Astrocyte (in vitro differentiated cells and primary cell): ENCODE measurements at regions not wholly inside any gene's neighbourhood (a gene's known extent, or its start where the extent isn't known, plus 50 kb on each side); places are given as distances from the start of the nearest gene placed in this dataset.

Experiments used
- DNase-seq: peaks from one replicate; pipeline ENCODE4 v3.0.0-alpha.2; 2010; ENCODE audit warnings: low read depth
- FAIRE-seq: peaks from 2 replicates; lab custom pipeline; 2011; peaks lifted over from hg19 to GRCh38; lab: Jason Lieb, UNC
- H2AFZ ChIP-seq: 2 replicates; pipeline ENCODE4 v1.6.0; 2012; ENCODE audit warnings: low read depth, low read length, inconsistent platforms
- H3K27ac ChIP-seq: 2 replicates; pipeline ENCODE4 v1.5.1; 2011; ENCODE audit warnings: low read depth, low read length, inconsistent platforms
- H3K27me3 ChIP-seq: 2 replicates; pipeline ENCODE4 v1.6.0; 2011; ENCODE audit warnings: low read length, inconsistent platforms; ENCODE audit not compliant: insufficient read depth
- H3K36me3 ChIP-seq: 2 replicates; pipeline ENCODE4 v1.5.1; 2011; ENCODE audit warnings: low read length, inconsistent platforms; ENCODE audit not compliant: insufficient read depth
- H3K4me1 ChIP-seq: 2 replicates; pipeline ENCODE4 v1.5.1; 2011; ENCODE audit warnings: low read length, inconsistent platforms; ENCODE audit not compliant: insufficient read depth
- H3K4me2 ChIP-seq: 2 replicates; pipeline ENCODE4 v1.6.0; 2012; ENCODE audit warnings: low read length, inconsistent platforms
- H3K4me3 ChIP-seq: 2 replicates; pipeline ENCODE4 v1.5.1; 2011; ENCODE audit warnings: low read depth, mild to moderate bottlenecking, low read length, inconsistent platforms; ENCODE audit not compliant: insufficient read depth
- H3K79me2 ChIP-seq: 2 replicates; pipeline ENCODE4 v1.6.0; 2012; ENCODE audit warnings: mild to moderate bottlenecking, low read length, inconsistent platforms; ENCODE audit not compliant: insufficient read depth
- H3K9ac ChIP-seq: 2 replicates; pipeline ENCODE4 v1.6.0; 2012; ENCODE audit warnings: mild to moderate bottlenecking, low read length, inconsistent platforms
- H3K9me3 ChIP-seq: 2 replicates; pipeline ENCODE4 v1.5.1; 2012; ENCODE audit warnings: low read depth, mild to moderate bottlenecking, low read length, inconsistent platforms; ENCODE audit not compliant: insufficient read depth
- H4K20me1 ChIP-seq: 2 replicates; pipeline ENCODE4 v1.6.0; 2012; ENCODE audit warnings: low read length, inconsistent platforms; ENCODE audit not compliant: insufficient read depth
- H3K27ac Mint-ChIP-seq: one replicate; pipeline ENCODE4 v1.8.0; 2021; ENCODE audit warnings: mild to moderate bottlenecking, mixed read lengths; ENCODE audit not compliant: unreplicated experiment
- H3K27me3 Mint-ChIP-seq: one replicate; pipeline ENCODE4 v1.8.0; 2021; ENCODE audit warnings: low read depth, mixed read lengths; ENCODE audit not compliant: unreplicated experiment
- H3K36me3 Mint-ChIP-seq: one replicate; pipeline ENCODE4 v1.8.0; 2021; ENCODE audit warnings: low read depth, mixed read lengths; ENCODE audit not compliant: unreplicated experiment
- H3K4me1 Mint-ChIP-seq: one replicate; pipeline ENCODE4 v1.8.0; 2021; ENCODE audit warnings: low read depth, mixed read lengths; ENCODE audit not compliant: unreplicated experiment
- H3K4me3 Mint-ChIP-seq: one replicate; pipeline ENCODE4 v1.8.0; 2021; ENCODE audit warnings: mild to moderate bottlenecking, moderate library complexity, mixed read lengths; ENCODE audit not compliant: unreplicated experiment
- H3K9me3 Mint-ChIP-seq: one replicate; pipeline ENCODE4 v1.8.0; 2021; ENCODE audit warnings: mild to moderate bottlenecking, mixed read lengths; ENCODE audit not compliant: unreplicated experiment
- EZH2 ChIP-seq: IDR thresholded peaks from 2 replicates; pipeline ENCODE4 v1.6.1; 2012; ENCODE audit warnings: mild to moderate bottlenecking, low read length, inconsistent platforms; ENCODE audit not compliant: insufficient read depth
- TF ChIP-seq, protein P1 (sequence below): IDR thresholded peaks from 2 replicates; pipeline ENCODE4 v1.5.1; 2011; ENCODE audit warnings: low read depth, mild to moderate bottlenecking, inconsistent platforms, low read length, moderate library complexity; ENCODE audit not compliant: insufficient read depth

DNA sequence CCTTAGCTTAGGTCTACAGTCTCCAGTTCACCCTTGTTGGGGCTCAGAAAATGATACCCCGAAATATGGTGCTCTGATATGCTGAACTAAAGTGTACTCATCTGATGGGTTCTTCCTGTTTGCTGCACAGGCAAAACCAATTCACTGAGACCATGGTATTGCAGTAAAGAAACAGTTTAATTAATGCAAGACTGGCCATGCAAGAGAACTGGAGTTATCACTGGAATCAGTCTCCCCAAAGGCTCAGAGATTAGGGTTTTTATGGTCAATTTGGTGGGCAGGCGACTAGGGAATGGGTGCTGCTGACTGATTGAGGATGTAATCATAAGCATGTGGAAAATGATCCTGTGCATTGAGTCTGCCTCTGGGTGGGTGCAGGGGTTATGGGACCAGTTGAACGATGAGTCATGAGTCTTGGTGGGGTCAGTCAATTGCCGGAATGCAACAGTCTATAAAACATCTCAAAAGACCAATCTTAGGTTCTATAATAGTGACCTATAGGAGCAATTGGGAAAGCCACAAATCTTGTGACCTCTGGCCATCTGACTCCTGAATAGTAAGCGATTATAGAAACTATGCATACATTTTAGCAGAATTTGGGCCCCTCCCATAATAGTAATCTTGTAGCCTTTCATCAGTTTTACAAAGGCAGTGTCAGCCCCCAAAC lies 113.0 kb upstream of the ANKRD55 start:
- Histone ChIP-seq H3K4me1 (peaks cover 24% of the 10 kb centered on the region), H3K27ac (no peak overlapping the region), H3K9ac (no peak overlapping the region), H4K20me1 (no peaks in the 10 kb centered on the region), H3K4me3 (no peak overlapping the region), H3K9me3 (no peaks in the 10 kb centered on the region), H3K27me3 (no peaks in the 10 kb centered on the region), H3K79me2 (no peaks in the 10 kb centered on the region), H3K4me2 (peak overlapping the region; percentile 10), H3K36me3 (no peaks in the 10 kb centered on the region), H2AFZ (no peak overlapping the region)
- Mint-ChIP-seq H3K9me3 (peaks cover 4% of the 10 kb centered on the region), H3K36me3 (no peaks in the 10 kb centered on the region), H3K4me3 (no peak overlapping the region), H3K27me3 (no peaks in the 10 kb centered on the region), H3K27ac (no peak overlapping the region), H3K4me1 (peaks cover 16% of the 10 kb centered on the region)
- TF ChIP-seq EZH2, result no peak
- TF ChIP-seq, protein P1, sequence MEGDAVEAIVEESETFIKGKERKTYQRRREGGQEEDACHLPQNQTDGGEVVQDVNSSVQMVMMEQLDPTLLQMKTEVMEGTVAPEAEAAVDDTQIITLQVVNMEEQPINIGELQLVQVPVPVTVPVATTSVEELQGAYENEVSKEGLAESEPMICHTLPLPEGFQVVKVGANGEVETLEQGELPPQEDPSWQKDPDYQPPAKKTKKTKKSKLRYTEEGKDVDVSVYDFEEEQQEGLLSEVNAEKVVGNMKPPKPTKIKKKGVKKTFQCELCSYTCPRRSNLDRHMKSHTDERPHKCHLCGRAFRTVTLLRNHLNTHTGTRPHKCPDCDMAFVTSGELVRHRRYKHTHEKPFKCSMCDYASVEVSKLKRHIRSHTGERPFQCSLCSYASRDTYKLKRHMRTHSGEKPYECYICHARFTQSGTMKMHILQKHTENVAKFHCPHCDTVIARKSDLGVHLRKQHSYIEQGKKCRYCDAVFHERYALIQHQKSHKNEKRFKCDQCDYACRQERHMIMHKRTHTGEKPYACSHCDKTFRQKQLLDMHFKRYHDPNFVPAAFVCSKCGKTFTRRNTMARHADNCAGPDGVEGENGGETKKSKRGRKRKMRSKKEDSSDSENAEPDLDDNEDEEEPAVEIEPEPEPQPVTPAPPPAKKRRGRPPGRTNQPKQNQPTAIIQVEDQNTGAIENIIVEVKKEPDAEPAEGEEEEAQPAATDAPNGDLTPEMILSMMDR, result no peak
- DNase-seq (no peak), FAIRE-seq (no peak)

- H3K4me3 Mint-ChIP-seq, result no peak overlapping the region
- no peak for DNase-seq
- Histone ChIP-seq H3K4me1 (peaks cover 16% of the 10 kb centered on the region), H3K27me3 (no peaks in the 10 kb centered on the region), H4K20me1 (no peaks in the 10 kb centered on the region), H3K79me2 (no peaks in the 10 kb centered on the region), H3K4me2 (no peak overlapping the region), H3K9ac (no peak overlapping the region), H3K36me3 (no peaks in the 10 kb centered on the region), H2AFZ (no peak overlapping the region), H3K27ac (no peak overlapping the region), H3K9me3 (no peaks in the 10 kb centered on the region), H3K4me3 (no peak overlapping the region)
- H3K27me3 Mint-ChIP-seq, result no peaks in the 10 kb centered on the region
- peaks cover 8% of the 10 kb centered on the region for H3K4me1 Mint-ChIP-seq
- no peak overlapping the region for H3K27ac Mint-ChIP-seq
- no peaks in the 10 kb centered on the region for H3K36me3 Mint-ChIP-seq
- peaks cover 4% of the 10 kb centered on the region for H3K9me3 Mint-ChIP-seq
- no peak for FAIRE-seq
- TF ChIP-seq EZH2, result no peak
- TF ChIP-seq, protein P1, result no peak
These were observed 112.2 kb upstream of the ANKRD55 start for GRCh38 chr5:56345352-56345751.

DNA sequence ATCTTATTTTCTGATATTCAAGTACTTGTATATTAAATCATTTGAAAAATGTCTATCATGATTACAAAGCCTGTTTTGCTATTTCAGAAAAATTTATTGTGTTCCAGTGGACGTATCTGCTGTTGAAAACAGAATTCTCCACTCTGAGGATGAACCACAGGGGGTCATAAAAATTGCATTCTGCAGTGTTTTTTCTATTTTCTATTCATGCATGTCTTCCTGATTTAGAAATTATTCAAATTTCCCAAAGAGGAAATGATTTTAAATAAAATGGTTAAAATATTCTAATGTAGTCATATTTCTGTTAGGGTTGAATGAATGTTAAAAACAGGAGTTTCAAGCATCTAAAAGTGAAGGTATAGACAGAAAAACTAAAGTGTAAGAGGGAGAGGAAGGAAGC lies 111.5 kb upstream of the ANKRD55 start:
- H3K36me3 Mint-ChIP-seq, result no peaks in the 10 kb centered on the region
- H2AFZ ChIP-seq, result no peak overlapping the region
- FAIRE-seq (no peak), DNase-seq (no peak)
- no peaks in the 10 kb centered on the region for H3K36me3 ChIP-seq
- TF ChIP-seq, protein P1, result no peak
- TF ChIP-seq EZH2, result no peak
- peaks cover 4% of the 10 kb centered on the region for H3K9me3 Mint-ChIP-seq
- H3K27me3 ChIP-seq, result no peaks in the 10 kb centered on the region
- H3K4me2 ChIP-seq, result no peak overlapping the region
- no peak overlapping the region for H3K27ac ChIP-seq
- H3K4me3 ChIP-seq, result no peak overlapping the region
- no peaks in the 10 kb centered on the region for H4K20me1 ChIP-seq
- no peaks in the 10 kb centered on the region for H3K27me3 Mint-ChIP-seq
- no peaks in the 10 kb centered on the region for H3K9me3 ChIP-seq
- peaks cover 9% of the 10 kb centered on the region for H3K4me1 ChIP-seq
- H3K4me3 Mint-ChIP-seq, result no peak overlapping the region
- no peak overlapping the region for H3K27ac Mint-ChIP-seq
- H3K4me1 Mint-ChIP-seq, result peaks cover 6% of the 10 kb centered on the region
- no peak overlapping the region for H3K9ac ChIP-seq
- H3K79me2 ChIP-seq, result no peaks in the 10 kb centered on the region
